ENCODE measurements at regions not wholly inside any gene's neighbourhood (a gene's known extent, or its start where the extent isn't known, plus 50 kb on each side); places are given as distances from the start of the nearest gene placed in this dataset.

- Histone ChIP-seq H3K36me3 (ENCODE audit: control insufficient read depth in 2 of 3, insufficient read depth in 3 of 3, low read length in 3 of 3) (no peaks in the 10 kb centered on the region), H3K27ac (ENCODE audit: low read depth in 2 of 2, low read length in 2 of 2) (no peak overlapping the region), H3K27me3 (ENCODE audit: control insufficient read depth, insufficient read depth, low read length) (no peaks in the 10 kb centered on the region), H3K9ac (ENCODE audit: low read length in 3 of 3) (no peak overlapping the region), H3K4me1 (ENCODE audit: control insufficient read depth in 2 of 3, insufficient read depth in 2 of 3, low read depth in 1 of 3, low read length in 3 of 3) (no peaks in the 10 kb centered on the region), H3K4me3 (ENCODE audit: low read length in 3 of 3) (no peak overlapping the region), H3K9me3 (ENCODE audit: control insufficient read depth in 2 of 3, insufficient read depth in 1 of 3, low read length in 3 of 3) (no peaks in the 10 kb centered on the region)
- FAIRE-seq (no peak), DNase-seq (no peak)
- TF ChIP-seq, protein P1, sequence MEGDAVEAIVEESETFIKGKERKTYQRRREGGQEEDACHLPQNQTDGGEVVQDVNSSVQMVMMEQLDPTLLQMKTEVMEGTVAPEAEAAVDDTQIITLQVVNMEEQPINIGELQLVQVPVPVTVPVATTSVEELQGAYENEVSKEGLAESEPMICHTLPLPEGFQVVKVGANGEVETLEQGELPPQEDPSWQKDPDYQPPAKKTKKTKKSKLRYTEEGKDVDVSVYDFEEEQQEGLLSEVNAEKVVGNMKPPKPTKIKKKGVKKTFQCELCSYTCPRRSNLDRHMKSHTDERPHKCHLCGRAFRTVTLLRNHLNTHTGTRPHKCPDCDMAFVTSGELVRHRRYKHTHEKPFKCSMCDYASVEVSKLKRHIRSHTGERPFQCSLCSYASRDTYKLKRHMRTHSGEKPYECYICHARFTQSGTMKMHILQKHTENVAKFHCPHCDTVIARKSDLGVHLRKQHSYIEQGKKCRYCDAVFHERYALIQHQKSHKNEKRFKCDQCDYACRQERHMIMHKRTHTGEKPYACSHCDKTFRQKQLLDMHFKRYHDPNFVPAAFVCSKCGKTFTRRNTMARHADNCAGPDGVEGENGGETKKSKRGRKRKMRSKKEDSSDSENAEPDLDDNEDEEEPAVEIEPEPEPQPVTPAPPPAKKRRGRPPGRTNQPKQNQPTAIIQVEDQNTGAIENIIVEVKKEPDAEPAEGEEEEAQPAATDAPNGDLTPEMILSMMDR (IDR thresholded peaks at IDR 0.05; ENCODE audit: borderline replicate concordance, extremely low read depth, insufficient read depth): no peak
- intact Hi-C loops (cut with DNase I): no loop called here
Measured at GRCh38 chr2:82268446-82268845, 1963.9 kb upstream of the LRRTM1 start.

GRCh38 chr2:82260521-82260920, 1956.0 kb upstream of the LRRTM1 start:
- H3K36me3 ChIP-seq (ENCODE audit: control insufficient read depth in 2 of 3, insufficient read depth in 3 of 3, low read length in 3 of 3): no peaks in the 10 kb centered on the region
- no peak for DNase-seq
- TF ChIP-seq, protein P1 (IDR thresholded peaks at IDR 0.05; ENCODE audit: borderline replicate concordance, extremely low read depth, insufficient read depth): no peak
- no peaks in the 10 kb centered on the region for H3K9me3 ChIP-seq (ENCODE audit: control insufficient read depth in 2 of 3, insufficient read depth in 1 of 3, low read length in 3 of 3)
- no peak overlapping the region for H3K27ac ChIP-seq (ENCODE audit: low read depth in 2 of 2, low read length in 2 of 2)
- H3K4me1 ChIP-seq (ENCODE audit: control insufficient read depth in 2 of 3, insufficient read depth in 2 of 3, low read depth in 1 of 3, low read length in 3 of 3): no peaks in the 10 kb centered on the region
- no peak for FAIRE-seq
- no peak overlapping the region for H3K9ac ChIP-seq (ENCODE audit: low read length in 3 of 3)
- intact Hi-C loops (cut with DNase I): no loop called here
- H3K27me3 ChIP-seq (ENCODE audit: control insufficient read depth, insufficient read depth, low read length): no peaks in the 10 kb centered on the region
- no peak overlapping the region for H3K4me3 ChIP-seq (ENCODE audit: low read length in 3 of 3)

GRCh38 chr2:82259551-82259950, 1955.0 kb upstream of the LRRTM1 start:
- FAIRE-seq (no peak), DNase-seq (no peak)
- no peak overlapping the region for H3K27ac ChIP-seq (ENCODE audit: low read depth in 2 of 2, low read length in 2 of 2)
- intact Hi-C loops (cut with DNase I): no loop called here
- H3K27me3 ChIP-seq (ENCODE audit: control insufficient read depth, insufficient read depth, low read length): no peaks in the 10 kb centered on the region
- H3K4me1 ChIP-seq (ENCODE audit: control insufficient read depth in 2 of 3, insufficient read depth in 2 of 3, low read depth in 1 of 3, low read length in 3 of 3): no peaks in the 10 kb centered on the region
- H3K9me3 ChIP-seq (ENCODE audit: control insufficient read depth in 2 of 3, insufficient read depth in 1 of 3, low read length in 3 of 3): no peaks in the 10 kb centered on the region
- no peak overlapping the region for H3K9ac ChIP-seq (ENCODE audit: low read length in 3 of 3)
- H3K36me3 ChIP-seq (ENCODE audit: control insufficient read depth in 2 of 3, insufficient read depth in 3 of 3, low read length in 3 of 3): no peaks in the 10 kb centered on the region
- H3K4me3 ChIP-seq (ENCODE audit: low read length in 3 of 3): no peak overlapping the region
- TF ChIP-seq, protein P1 (IDR thresholded peaks at IDR 0.05; ENCODE audit: borderline replicate concordance, extremely low read depth, insufficient read depth): no peak
